Kidney epithelial cell (primary cell): ENCODE measurements at regions not wholly inside any gene's neighbourhood (a gene's known extent, or its start where the extent isn't known, plus 50 kb on each side); places are given as distances from the start of the nearest gene placed in this dataset.

ENCODE experiments used
- DNase-seq: peaks from one replicate; pipeline ENCODE4 v3.0.0-alpha.2; 2010; ENCODE audit warnings: low read depth
- H3K27me3 ChIP-seq: 2 replicates; pipeline ENCODE4 v1.6.0; 2011; ENCODE audit warnings: low read length; ENCODE audit not compliant: control insufficient read depth, insufficient read depth
- H3K36me3 ChIP-seq: 2 replicates; pipeline ENCODE4 v1.5.1; 2011; ENCODE audit warnings: low read length; ENCODE audit not compliant: control insufficient read depth, insufficient read depth
- H3K4me3 ChIP-seq: 2 replicates; pipeline ENCODE4 v1.5.1; 2011; ENCODE audit warnings: low read depth, mild to moderate bottlenecking, control low read depth, low read length
- TF ChIP-seq, protein P1 (sequence below): IDR thresholded peaks from 2 replicates; pipeline ENCODE4 v1.5.1; 2011; ENCODE audit warnings: mild to moderate bottlenecking, moderate library complexity, low read length, control low read depth, inconsistent platforms; ENCODE audit not compliant: insufficient read depth, poor library complexity, severe bottlenecking

DNA sequence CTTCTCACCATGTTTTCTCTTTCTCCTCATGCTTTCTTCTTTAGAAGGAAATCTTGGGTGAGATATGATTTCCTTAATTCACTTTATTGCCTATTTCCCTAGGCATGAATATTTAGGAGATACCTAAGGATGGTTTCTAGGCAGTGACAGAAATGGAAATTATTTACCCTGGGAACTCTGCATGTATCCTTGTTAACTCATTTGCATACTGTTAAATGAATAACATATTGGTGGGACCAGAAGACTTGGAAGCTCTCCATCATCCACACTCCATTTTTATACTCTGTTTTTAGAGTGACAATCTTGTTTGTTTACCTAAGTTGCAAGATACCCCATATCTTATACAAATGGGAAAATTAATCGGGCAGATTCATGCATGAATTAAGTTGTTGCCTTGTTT lies 285.7 kb downstream of the RNF144B start:
- Histone ChIP-seq H3K36me3 (no peaks in the 10 kb centered on the region), H3K27me3 (no peaks in the 10 kb centered on the region)
- DNase-seq: no peak

DNA sequence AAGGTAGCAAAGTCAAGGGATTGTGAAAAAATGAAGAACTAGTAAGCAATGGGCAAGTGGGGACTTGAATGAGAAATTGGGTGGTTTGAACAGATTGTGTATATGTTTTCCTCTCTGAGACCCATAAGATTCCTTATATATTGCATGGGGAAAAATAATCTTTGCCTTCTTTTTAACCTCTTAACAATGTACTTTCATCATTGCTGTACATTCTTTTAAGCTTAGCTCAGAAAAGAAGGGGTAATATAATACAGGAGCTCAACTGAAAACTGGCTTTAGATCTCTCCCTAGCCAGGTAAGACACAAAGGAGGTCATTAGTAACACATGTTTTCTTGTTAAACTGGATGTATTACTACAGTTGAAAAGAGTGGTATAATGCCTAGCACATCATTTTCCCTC lies 287.2 kb downstream of the RNF144B start:
- DNase-seq: no peak
- no peaks in the 10 kb centered on the region for H3K36me3 ChIP-seq
- no peaks in the 10 kb centered on the region for H3K27me3 ChIP-seq
- TF ChIP-seq, protein P1, sequence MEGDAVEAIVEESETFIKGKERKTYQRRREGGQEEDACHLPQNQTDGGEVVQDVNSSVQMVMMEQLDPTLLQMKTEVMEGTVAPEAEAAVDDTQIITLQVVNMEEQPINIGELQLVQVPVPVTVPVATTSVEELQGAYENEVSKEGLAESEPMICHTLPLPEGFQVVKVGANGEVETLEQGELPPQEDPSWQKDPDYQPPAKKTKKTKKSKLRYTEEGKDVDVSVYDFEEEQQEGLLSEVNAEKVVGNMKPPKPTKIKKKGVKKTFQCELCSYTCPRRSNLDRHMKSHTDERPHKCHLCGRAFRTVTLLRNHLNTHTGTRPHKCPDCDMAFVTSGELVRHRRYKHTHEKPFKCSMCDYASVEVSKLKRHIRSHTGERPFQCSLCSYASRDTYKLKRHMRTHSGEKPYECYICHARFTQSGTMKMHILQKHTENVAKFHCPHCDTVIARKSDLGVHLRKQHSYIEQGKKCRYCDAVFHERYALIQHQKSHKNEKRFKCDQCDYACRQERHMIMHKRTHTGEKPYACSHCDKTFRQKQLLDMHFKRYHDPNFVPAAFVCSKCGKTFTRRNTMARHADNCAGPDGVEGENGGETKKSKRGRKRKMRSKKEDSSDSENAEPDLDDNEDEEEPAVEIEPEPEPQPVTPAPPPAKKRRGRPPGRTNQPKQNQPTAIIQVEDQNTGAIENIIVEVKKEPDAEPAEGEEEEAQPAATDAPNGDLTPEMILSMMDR: no peak
- H3K4me3 ChIP-seq: no peak overlapping the region

More for the DNA sequence above, 285.7 kb downstream of the RNF144B start:
- H3K4me3 ChIP-seq: no peak overlapping the region
- TF ChIP-seq, protein P1: no peak

DNA sequence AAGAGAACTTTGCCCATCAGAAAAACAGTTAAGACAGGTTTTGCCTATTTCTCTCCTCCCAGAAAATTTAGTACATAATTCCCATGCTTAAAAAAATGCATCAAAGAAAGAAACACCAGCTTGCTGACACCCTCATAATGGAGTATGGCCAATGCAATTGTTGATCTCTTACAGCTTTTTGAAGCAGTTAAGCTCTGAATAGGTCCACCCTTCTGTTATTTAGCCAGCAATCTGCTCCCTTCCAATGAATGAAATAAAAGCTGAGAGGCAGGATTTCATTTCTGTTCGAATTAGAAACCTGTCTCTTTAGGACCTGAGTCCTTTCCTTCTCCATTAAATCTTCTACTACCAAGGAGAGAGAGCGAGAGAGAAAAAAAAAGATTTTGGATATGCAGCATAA lies 288.7 kb downstream of the RNF144B start:
- TF ChIP-seq, protein P1: no peak
- no peaks in the 10 kb centered on the region for H3K27me3 ChIP-seq
- H3K4me3 ChIP-seq: no peak overlapping the region
- H3K36me3 ChIP-seq: no peaks in the 10 kb centered on the region
- DNase-seq: no peak

DNA sequence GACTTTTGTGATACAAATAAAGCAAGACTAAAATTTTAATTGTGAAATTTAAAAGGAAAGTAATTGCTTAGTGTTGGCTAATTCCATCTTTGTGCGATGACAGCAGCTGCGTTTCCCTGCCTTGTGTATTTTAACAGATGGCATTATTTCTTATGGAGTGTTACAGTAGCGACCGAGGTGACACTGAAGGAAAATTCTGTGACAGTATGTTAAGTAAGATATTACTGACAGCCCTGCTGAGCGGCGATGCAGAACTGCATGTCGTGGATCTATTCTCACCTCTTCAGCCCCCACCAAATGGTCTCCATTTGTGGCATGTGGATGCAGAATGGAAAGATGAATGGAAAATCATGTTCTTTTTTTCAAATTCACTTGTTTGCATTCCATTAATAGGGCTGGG lies 289.4 kb downstream of the RNF144B start:
- Histone ChIP-seq H3K27me3 (no peaks in the 10 kb centered on the region), H3K36me3 (no peaks in the 10 kb centered on the region), H3K4me3 (no peak overlapping the region)
- TF ChIP-seq, protein P1: no peak
- DNase-seq: no peak

DNA sequence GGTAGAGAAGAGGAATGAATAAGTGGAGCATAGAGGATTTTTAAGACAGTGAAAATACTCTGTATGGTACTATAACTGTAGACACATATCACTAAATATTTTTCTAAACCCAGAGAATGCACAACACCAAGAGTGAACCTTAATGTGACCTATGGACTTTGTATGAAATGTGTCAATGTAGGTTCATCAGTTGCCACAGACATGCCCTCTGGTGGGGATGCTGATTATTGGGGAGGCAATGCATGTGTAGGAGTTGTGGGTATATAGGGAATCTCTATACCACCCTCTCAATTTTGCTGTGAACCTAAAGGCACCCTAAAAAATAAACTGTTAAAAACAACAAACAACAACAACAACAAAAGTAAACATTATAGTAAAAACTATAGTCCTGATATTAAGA lies 293.7 kb downstream of the RNF144B start:
- TF ChIP-seq, protein P1: peak; percentile 16
- Histone ChIP-seq H3K4me3 (no peak overlapping the region), H3K36me3 (no peaks in the 10 kb centered on the region), H3K27me3 (no peaks in the 10 kb centered on the region)
- DNase-seq: no peak

DNA sequence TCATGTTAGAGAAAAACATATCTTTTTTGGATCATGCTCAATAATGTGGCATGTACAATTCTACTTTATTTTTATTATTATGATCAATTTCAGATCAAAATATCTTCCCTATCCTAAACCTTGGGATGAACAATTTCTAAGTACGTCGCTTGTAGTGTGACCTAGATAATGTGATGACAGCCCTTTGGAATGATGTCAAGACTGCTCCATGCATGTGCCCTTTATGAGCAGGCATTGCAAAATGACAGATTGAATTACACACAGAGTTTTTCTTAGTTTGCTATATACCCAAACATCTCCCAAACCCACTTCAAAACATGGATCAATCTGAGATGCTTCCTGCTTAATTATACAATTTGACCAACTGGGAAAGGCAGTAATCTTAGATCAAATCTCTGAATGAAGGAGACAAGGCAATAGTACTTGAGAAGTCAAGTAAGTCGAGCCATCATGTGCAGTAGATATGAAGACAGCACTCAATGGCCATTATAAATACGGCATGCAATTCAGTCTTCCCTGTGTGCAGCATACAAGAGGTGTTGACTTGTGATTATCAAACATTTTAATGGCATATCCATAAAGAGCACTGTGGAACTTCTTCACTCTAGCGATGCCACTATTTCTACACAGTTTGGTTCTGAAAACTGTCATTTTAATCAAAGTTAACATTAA lies 294.8 kb downstream of the RNF144B start:
- H3K36me3 ChIP-seq: no peaks in the 10 kb centered on the region
- H3K4me3 ChIP-seq: no peak overlapping the region
- DNase-seq: no peak
- TF ChIP-seq, protein P1: no peak
- H3K27me3 ChIP-seq: no peaks in the 10 kb centered on the region
